ENCODE measurements at regions not wholly inside any gene's neighbourhood (a gene's known extent, or its start where the extent isn't known, plus 50 kb on each side); places are given as distances from the start of the nearest gene placed in this dataset.

DNA sequence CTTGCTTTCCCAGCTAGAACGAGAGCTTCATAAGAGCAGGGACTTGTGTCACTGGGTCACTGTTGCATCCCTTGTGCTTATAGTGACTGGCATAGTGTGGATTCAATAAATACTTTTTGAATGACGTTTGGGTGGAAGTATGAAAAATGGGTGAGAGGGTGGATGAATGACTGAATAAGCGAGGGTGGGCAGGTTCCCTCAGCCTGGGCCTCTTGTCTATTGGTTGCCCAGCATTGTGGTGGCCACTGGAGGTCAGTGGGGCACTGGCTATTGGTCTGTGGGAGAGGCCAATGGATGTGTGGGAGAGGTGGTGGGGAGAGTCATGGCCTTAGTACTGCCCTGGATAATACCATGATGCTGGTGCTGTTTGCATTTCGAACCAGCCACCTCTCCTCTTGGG, 93.8 kb upstream of the SKOR2 start:
- no peak for DNase-seq (ENCODE audit: low spot score)
- in situ Hi-C loops (cut with MboI; ENCODE audit: low sequenced_read_pairs, unreplicated experiment) = no loop called here
- TF ChIP-seq, protein P1, sequence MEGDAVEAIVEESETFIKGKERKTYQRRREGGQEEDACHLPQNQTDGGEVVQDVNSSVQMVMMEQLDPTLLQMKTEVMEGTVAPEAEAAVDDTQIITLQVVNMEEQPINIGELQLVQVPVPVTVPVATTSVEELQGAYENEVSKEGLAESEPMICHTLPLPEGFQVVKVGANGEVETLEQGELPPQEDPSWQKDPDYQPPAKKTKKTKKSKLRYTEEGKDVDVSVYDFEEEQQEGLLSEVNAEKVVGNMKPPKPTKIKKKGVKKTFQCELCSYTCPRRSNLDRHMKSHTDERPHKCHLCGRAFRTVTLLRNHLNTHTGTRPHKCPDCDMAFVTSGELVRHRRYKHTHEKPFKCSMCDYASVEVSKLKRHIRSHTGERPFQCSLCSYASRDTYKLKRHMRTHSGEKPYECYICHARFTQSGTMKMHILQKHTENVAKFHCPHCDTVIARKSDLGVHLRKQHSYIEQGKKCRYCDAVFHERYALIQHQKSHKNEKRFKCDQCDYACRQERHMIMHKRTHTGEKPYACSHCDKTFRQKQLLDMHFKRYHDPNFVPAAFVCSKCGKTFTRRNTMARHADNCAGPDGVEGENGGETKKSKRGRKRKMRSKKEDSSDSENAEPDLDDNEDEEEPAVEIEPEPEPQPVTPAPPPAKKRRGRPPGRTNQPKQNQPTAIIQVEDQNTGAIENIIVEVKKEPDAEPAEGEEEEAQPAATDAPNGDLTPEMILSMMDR (IDR thresholded peaks at IDR 0.05; ENCODE audit: borderline replicate concordance, control extremely low read depth, extremely low read depth, insufficient read depth, missing control alignments) = no peak

GRCh38 chr18:47343291-47343690, 91.8 kb upstream of the SKOR2 start:
- no peak for DNase-seq (ENCODE audit: low spot score)
- TF ChIP-seq, protein P1 (IDR thresholded peaks at IDR 0.05; ENCODE audit: borderline replicate concordance, control extremely low read depth, extremely low read depth, insufficient read depth, missing control alignments) = no peak
- in situ Hi-C loops (cut with MboI; ENCODE audit: low sequenced_read_pairs, unreplicated experiment) = no loop called here

GRCh38 chr18:47342566-47342965, 91.1 kb upstream of the SKOR2 start:
- in situ Hi-C loops (cut with MboI; ENCODE audit: low sequenced_read_pairs, unreplicated experiment) = no loop called here
- DNase-seq (ENCODE audit: low spot score) = no peak
- TF ChIP-seq, protein P1 (IDR thresholded peaks at IDR 0.05; ENCODE audit: borderline replicate concordance, control extremely low read depth, extremely low read depth, insufficient read depth, missing control alignments) = no peak

GRCh38 chr18:47341678-47342077, 90.2 kb upstream of the SKOR2 start:
- no peak for DNase-seq (ENCODE audit: low spot score)
- in situ Hi-C loops (cut with MboI; ENCODE audit: low sequenced_read_pairs, unreplicated experiment) = no loop called here
- TF ChIP-seq, protein P1 (IDR thresholded peaks at IDR 0.05; ENCODE audit: borderline replicate concordance, control extremely low read depth, extremely low read depth, insufficient read depth, missing control alignments) = no peak

DNA sequence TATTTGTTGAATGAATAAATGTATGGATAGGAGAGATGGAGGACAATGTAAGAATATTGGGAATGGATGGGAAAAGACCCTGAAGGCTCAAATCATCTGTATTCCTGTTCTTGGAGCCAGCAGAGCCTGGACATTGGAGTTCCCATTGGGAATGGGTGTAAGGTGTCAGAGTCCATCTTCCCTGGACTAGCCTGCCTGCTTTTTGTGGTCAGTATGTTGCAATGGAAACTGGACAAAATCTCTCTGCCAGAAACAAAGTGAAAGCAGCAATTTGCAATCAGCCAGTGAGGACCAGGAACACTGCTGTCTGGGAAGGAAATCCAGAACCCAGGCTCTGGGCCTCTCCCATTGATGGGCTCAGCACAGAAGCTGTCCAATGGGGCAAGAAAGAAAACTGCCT, 83.5 kb upstream of the SKOR2 start:
- no peak for DNase-seq (ENCODE audit: low spot score)
- in situ Hi-C loops (cut with MboI; ENCODE audit: low sequenced_read_pairs, unreplicated experiment) = no loop called here
- TF ChIP-seq, protein P1 (IDR thresholded peaks at IDR 0.05; ENCODE audit: borderline replicate concordance, control extremely low read depth, extremely low read depth, insufficient read depth, missing control alignments) = no peak

- in situ Hi-C loops (cut with MboI; ENCODE audit: low sequenced_read_pairs, unreplicated experiment) = no loop called here
- DNase-seq (ENCODE audit: low spot score) = no peak
- TF ChIP-seq, protein P1 (IDR thresholded peaks at IDR 0.05; ENCODE audit: borderline replicate concordance, control extremely low read depth, extremely low read depth, insufficient read depth, missing control alignments) = no peak
These were observed 82.6 kb upstream of the SKOR2 start for GRCh38 chr18:47333926-47334635.
